ENCODE measurements at regions not wholly inside any gene's neighbourhood (a gene's known extent, or its start where the extent isn't known, plus 50 kb on each side); places are given as distances from the start of the nearest gene placed in this dataset.

- H3K9me3 ChIP-seq (ENCODE audit: control insufficient read depth in 4 of 4, low read length in 3 of 4) = peaks cover 0 to 3% (median 0%) of the 10 kb centered on the region in 4 donors
- no peak overlapping the region for H3K4me3 ChIP-seq (ENCODE audit: low read depth in 1 of 3, low read length in 3 of 3)
- 81% methylated on average over 1 of the region's 1 CpG for WGBS
- TF ChIP-seq JUND (IDR thresholded peaks at IDR 0.05) (peak in 1 of 2 donors; percentile 33), CTCF (IDR thresholded peaks at IDR 0.05; ENCODE audit: low read depth, low read length, missing input control) (no peak)
- no peaks in the 10 kb centered on the region for H3K4me1 ChIP-seq (ENCODE audit: control insufficient read depth in 4 of 4, insufficient read depth in 4 of 4, low read length in 3 of 4)
- H3K9ac ChIP-seq (ENCODE audit: low read depth in 1 of 2, low read length in 2 of 2) = no peak overlapping the region
- no peak overlapping the region for H3K27ac ChIP-seq (ENCODE audit: low read depth in 1 of 2, low read length in 2 of 2)
- no peaks in the 10 kb centered on the region for H3K36me3 ChIP-seq (ENCODE audit: control insufficient read depth in 4 of 4, insufficient read depth in 3 of 4, low read depth in 1 of 4, low read length in 3 of 4)
- DNase-seq (ENCODE audit: low spot score) = no peak
- no peaks in the 10 kb centered on the region for H3K27me3 ChIP-seq (ENCODE audit: control insufficient read depth in 4 of 4, insufficient read depth in 4 of 4, low read length in 3 of 4)
Observed at GRCh38 chr19:32061315-32061714, 284.1 kb upstream of the ZNF507 start.

- H3K36me3 ChIP-seq (ENCODE audit: control insufficient read depth in 4 of 4, insufficient read depth in 3 of 4, low read depth in 1 of 4, low read length in 3 of 4) = no peaks in the 10 kb centered on the region
- 89% methylated on average over 10 of the region's 10 CpGs for WGBS
- no peak overlapping the region for H3K4me3 ChIP-seq (ENCODE audit: low read depth in 1 of 3, low read length in 3 of 3)
- peaks cover 0 to under 1% (median 0%) of the 10 kb centered on the region in 4 donors for H3K9me3 ChIP-seq (ENCODE audit: control insufficient read depth in 4 of 4, low read length in 3 of 4)
- H3K27me3 ChIP-seq (ENCODE audit: control insufficient read depth in 4 of 4, insufficient read depth in 4 of 4, low read length in 3 of 4) = peaks cover 0 to under 1% (median 0%) of the 10 kb centered on the region in 4 donors
- TF ChIP-seq JUND (IDR thresholded peaks at IDR 0.05) = no peak
- no peak for TF ChIP-seq FOXA2 (IDR thresholded peaks at IDR 0.05)
- no peak for TF ChIP-seq GABPA (IDR thresholded peaks at IDR 0.05 in 1 of 2, conservative IDR thresholded peaks at IDR 0.05 in 1 of 2)
- H3K9ac ChIP-seq (ENCODE audit: low read depth in 1 of 2, low read length in 2 of 2) = no peak overlapping the region
- no peak for DNase-seq (ENCODE audit: low spot score)
- no peaks in the 10 kb centered on the region for H3K4me1 ChIP-seq (ENCODE audit: control insufficient read depth in 4 of 4, insufficient read depth in 4 of 4, low read length in 3 of 4)
- no peak overlapping the region for H3K27ac ChIP-seq (ENCODE audit: low read depth in 1 of 2, low read length in 2 of 2)
Observed at GRCh38 chr19:32063601-32064000, 281.8 kb upstream of the ZNF507 start.

GRCh38 chr19:32066056-32066455 is 279.4 kb upstream of the ZNF507 start:
- 88% methylated on average over 3 of the region's 3 CpGs for WGBS
- no peak for DNase-seq (ENCODE audit: low spot score)

More at GRCh38 chr19:32066056-32066455, 279.4 kb upstream of the ZNF507 start:
- H3K9ac ChIP-seq (ENCODE audit: low read depth in 1 of 2, low read length in 2 of 2) = no peak overlapping the region
- peaks cover 0 to 4% (median 0%) of the 10 kb centered on the region in 4 donors for H3K27me3 ChIP-seq (ENCODE audit: control insufficient read depth in 4 of 4, insufficient read depth in 4 of 4, low read length in 3 of 4)
- no peaks in the 10 kb centered on the region for H3K9me3 ChIP-seq (ENCODE audit: control insufficient read depth in 4 of 4, low read length in 3 of 4)
- no peaks in the 10 kb centered on the region for H3K4me1 ChIP-seq (ENCODE audit: control insufficient read depth in 4 of 4, insufficient read depth in 4 of 4, low read length in 3 of 4)
- TF ChIP-seq ATF3 (IDR thresholded peaks at IDR 0.05) = no peak
- TF ChIP-seq ZBTB33 (IDR thresholded peaks at IDR 0.05) = no peak
- no peak for TF ChIP-seq JUND (IDR thresholded peaks at IDR 0.05)
- TF ChIP-seq NR2F2 (IDR thresholded peaks at IDR 0.05) = no peak
- no peaks in the 10 kb centered on the region for H3K36me3 ChIP-seq (ENCODE audit: control insufficient read depth in 4 of 4, insufficient read depth in 3 of 4, low read depth in 1 of 4, low read length in 3 of 4)
- H3K27ac ChIP-seq (ENCODE audit: low read depth in 1 of 2, low read length in 2 of 2) = no peak overlapping the region
- H3K4me3 ChIP-seq (ENCODE audit: low read depth in 1 of 3, low read length in 3 of 3) = no peak overlapping the region
